H1 (cell line): ENCODE measurements at regions not wholly inside any gene's neighbourhood (a gene's known extent, or its start where the extent isn't known, plus 50 kb on each side); places are given as distances from the start of the nearest gene placed in this dataset.
A peak's percentile ranks its signal among the peaks of the same experiment; 100 is the strongest.

Experiments used
- CTCF ChIA-PET: fragments of 300-600 bp; sonication (Branson Sonifier 250); formaldehyde crosslinking; loops from one replicate; lab custom pipeline; 2021; ENCODE audit not compliant: partially characterized antibody; lab: Charles Lee
- POLR2A ChIA-PET: fragments of 300-600 bp; sonication (Branson Sonifier 250); formaldehyde crosslinking; loops from one replicate; lab custom pipeline; 2021; ENCODE audit warnings: inconsistent platforms; ENCODE audit not compliant: partially characterized antibody; lab: Charles Lee
- DNase-seq, 2 experiments: peaks; one replicate each; pipeline versions ENCODE4 v3.0.0 to v3.0.0-alpha.2; 2010 to 2022; ENCODE audit warnings: low spot score in 2 of 2, low read depth in 1 of 2, mixed read lengths in 1 of 2
- FAIRE-seq: peaks from 2 replicates; lab custom pipeline; 2011; peaks lifted over from hg19 to GRCh38; lab: Jason Lieb, UNC
- H2AFZ ChIP-seq: 2 replicates; pipeline ENCODE4 v1.8.1; 2012; ENCODE audit warnings: low read length, inconsistent platforms
- H2AK5ac ChIP-seq: 2 replicates; pipeline ENCODE4 v1.6.1; 2013; ENCODE audit warnings: low read depth, low read length
- H2BK120ac ChIP-seq: replicated peaks from 2 replicates; pipeline ENCODE3; 2013; ENCODE audit warnings: low read depth, low read length, inconsistent platforms
- H2BK12ac ChIP-seq: 2 replicates; pipeline ENCODE4 v1.6.1; 2013; ENCODE audit warnings: low read depth, low read length
- H2BK15ac ChIP-seq: 2 replicates; pipeline ENCODE4 v1.6.1; 2013; ENCODE audit warnings: low read length
- H2BK20ac ChIP-seq: 2 replicates; pipeline ENCODE4 v1.6.1; 2013; ENCODE audit warnings: low read length
- H2BK5ac ChIP-seq: 2 replicates; pipeline ENCODE4 v1.6.1; 2013; ENCODE audit warnings: low read depth, low read length
- H3K14ac ChIP-seq: 2 replicates; pipeline ENCODE4 v1.6.1; 2013; ENCODE audit warnings: inconsistent platforms; ENCODE audit not compliant: insufficient read length
- H3K18ac ChIP-seq: 2 replicates; pipeline ENCODE4 v1.6.1; 2013; ENCODE audit warnings: low read length; ENCODE audit errors: extremely low read depth
- H3K23ac ChIP-seq: 2 replicates; pipeline ENCODE4 v1.6.1; 2013; ENCODE audit warnings: inconsistent platforms; ENCODE audit not compliant: insufficient read length
- H3K23me2 ChIP-seq: 2 replicates; pipeline ENCODE4 v1.6.1; 2013; ENCODE audit warnings: low read depth, low read length
- H3K27ac ChIP-seq: 2 replicates; pipeline ENCODE4 v1.6.1; 2011; ENCODE audit warnings: low read depth, low read length, inconsistent platforms
- H3K27me3 ChIP-seq, 4 experiments: replicated peaks in 1 of 4; 1 replicate in 1 of 4; 2 replicates in 3 of 4; pipeline versions ENCODE4 v1.6.1 to v1.8.1; 2011 to 2013; ENCODE audit warnings: low read length in 3 of 4, mild to moderate bottlenecking in 3 of 4, inconsistent platforms in 2 of 4, mixed read lengths in 2 of 4, moderate library complexity in 1 of 4; ENCODE audit not compliant: control insufficient read depth in 3 of 4, insufficient read depth in 3 of 4; ENCODE audit errors: extremely low read depth in 1 of 4
- H3K36me3 ChIP-seq, 4 experiments: 2 replicates each; pipeline versions ENCODE4 v1.6.1 to v1.8.1; 2011 to 2013; ENCODE audit warnings: mild to moderate bottlenecking in 4 of 4, low read length in 3 of 4, moderate library complexity in 2 of 4, control low read depth in 1 of 4, inconsistent platforms in 1 of 4; ENCODE audit not compliant: insufficient read depth in 4 of 4, control insufficient read depth in 2 of 4
- H3K4ac ChIP-seq: replicated peaks from 2 replicates; pipeline ENCODE3; 2013; ENCODE audit warnings: low read length, low read depth, mixed read lengths, inconsistent platforms; ENCODE audit not compliant: insufficient read length
- H3K4me1 ChIP-seq, 4 experiments: replicated peaks in 1 of 4; 1 replicate in 1 of 4; 2 replicates in 3 of 4; pipeline versions ENCODE4 v1.6.1 to v1.8.1; 2011 to 2013; ENCODE audit warnings: low read length in 3 of 4, inconsistent platforms in 2 of 4, mixed read lengths in 1 of 4; ENCODE audit not compliant: insufficient read depth in 4 of 4, control insufficient read depth in 3 of 4
- H3K4me2 ChIP-seq, 2 experiments: 2 replicates each; pipeline versions ENCODE4 v1.6.1 to v1.8.1; 2011 to 2013; ENCODE audit warnings: low read depth in 2 of 2, low read length in 2 of 2, control low read depth in 1 of 2, inconsistent platforms in 1 of 2, mild to moderate bottlenecking in 1 of 2; ENCODE audit not compliant: insufficient read depth in 1 of 2
- H3K4me3 ChIP-seq, 4 experiments: fragments of 200-600, 300-600 bp in 1 of 4; sonication (generic), shearing (Covaris generic), sonication (Bioruptor Twin) in 1 of 4; 2 replicates each; pipeline versions ENCODE4 v1.5.1 to v1.8.1; 2011 to 2016; ENCODE audit warnings: low read length in 4 of 4, low read depth in 3 of 4, control low read depth in 2 of 4, inconsistent platforms in 2 of 4, mild to moderate bottlenecking in 2 of 4, mixed read lengths in 1 of 4, moderate library complexity in 1 of 4; ENCODE audit not compliant: insufficient read depth in 2 of 4; ENCODE audit errors: extremely low read depth in 1 of 4
- H3K56ac ChIP-seq: replicated peaks from 2 replicates; pipeline ENCODE3; 2013; ENCODE audit warnings: low read depth, mild to moderate bottlenecking, mixed read lengths, low read length, inconsistent platforms; ENCODE audit not compliant: insufficient read length
- H3K79me1 ChIP-seq: 2 replicates; pipeline ENCODE4 v1.6.1; 2013; ENCODE audit warnings: low read depth, low read length, control low read depth
- H3K79me2 ChIP-seq, 2 experiments: 2 replicates each; pipeline versions ENCODE4 v1.6.1 to v1.8.1; 2012 to 2013; ENCODE audit warnings: low read length in 2 of 2, mild to moderate bottlenecking in 2 of 2, inconsistent platforms in 1 of 2; ENCODE audit not compliant: insufficient read depth in 2 of 2, control insufficient read depth in 1 of 2
- H3K9ac ChIP-seq, 4 experiments: replicated peaks in 1 of 4; 1 replicate in 1 of 4; 2 replicates in 3 of 4; pipeline versions ENCODE4 v1.6.1 to v1.8.1; 2011 to 2013; ENCODE audit warnings: low read depth in 3 of 4, low read length in 3 of 4, control low read depth in 2 of 4, mild to moderate bottlenecking in 2 of 4, moderate library complexity in 2 of 4, inconsistent platforms in 1 of 4; ENCODE audit errors: extremely low read depth in 1 of 4
- H3K9me3 ChIP-seq, 2 experiments: 2 replicates each; pipeline versions ENCODE4 v1.6.1 to v1.8.1; 2012 to 2013; ENCODE audit warnings: mild to moderate bottlenecking in 2 of 2, moderate library complexity in 2 of 2, control low read depth in 1 of 2, inconsistent platforms in 1 of 2, low read depth in 1 of 2, low read length in 1 of 2, mixed read lengths in 1 of 2; ENCODE audit not compliant: insufficient read depth in 2 of 2
- H4K20me1 ChIP-seq, 2 experiments: replicated peaks in 1 of 2; 2 replicates each; pipeline versions ENCODE3 to v1.8.1; 2011 to 2013; ENCODE audit warnings: inconsistent platforms in 2 of 2, low read length in 2 of 2, mild to moderate bottlenecking in 1 of 2; ENCODE audit not compliant: insufficient read depth in 2 of 2, control insufficient read depth in 1 of 2
- H4K5ac ChIP-seq: 2 replicates; pipeline ENCODE4 v1.6.1; 2013; ENCODE audit warnings: low read length, low read depth, mixed read lengths, inconsistent platforms; ENCODE audit not compliant: insufficient read length
- H4K8ac ChIP-seq: 2 replicates; pipeline ENCODE4 v1.8.0; 2013; ENCODE audit warnings: mild to moderate bottlenecking, moderate library complexity, low read length, inconsistent platforms; ENCODE audit not compliant: insufficient read depth; ENCODE audit errors: extremely low read depth
- H4K91ac ChIP-seq: replicated peaks from 2 replicates; pipeline ENCODE3; 2013; ENCODE audit warnings: low read length, mixed read lengths, inconsistent platforms; ENCODE audit not compliant: insufficient read length
- ASH2L ChIP-seq: fragments of 200-600, 300-600 bp; sonication (generic); IDR thresholded peaks from one replicate; pipeline ENCODE4 v1.7.1; 2017; ENCODE audit warnings: low read length
- BACH1 ChIP-seq: IDR thresholded peaks from 2 replicates; pipeline ENCODE4 v1.6.1; 2012; ENCODE audit warnings: low read length, improper control_type of control experiment
- CBX8 ChIP-seq: fragments of 300-800, 300-1000 bp; sonication (generic); IDR thresholded peaks from 2 replicates; pipeline ENCODE4 v1.7.1; 2016; ENCODE audit warnings: low read depth, low read length, borderline replicate concordance
- CHD1 ChIP-seq: IDR thresholded peaks from 2 replicates; pipeline ENCODE4 v1.6.1; 2012; ENCODE audit warnings: low read depth, low read length, improper control_type of control experiment
- CHD2 ChIP-seq: IDR thresholded peaks from 2 replicates; pipeline ENCODE4 v1.6.1; 2012; ENCODE audit warnings: low read length, improper control_type of control experiment
- MAFK ChIP-seq: IDR thresholded peaks from 2 replicates; pipeline ENCODE4 v1.6.1; 2012; ENCODE audit warnings: low read depth, mild to moderate bottlenecking, improper control_type of control experiment, low read length
- POLR2A ChIP-seq, 2 experiments: IDR thresholded peaks; 1 replicate in 1 of 2; 2 replicates in 1 of 2; pipeline ENCODE4 v1.6.1; 2011; ENCODE audit warnings: low read depth in 2 of 2, low read length in 2 of 2, mild to moderate bottlenecking in 2 of 2; ENCODE audit errors: control extremely low read depth in 1 of 2
- RBBP5 ChIP-seq: IDR thresholded peaks from 2 replicates; pipeline ENCODE4 v1.7.1; 2012; ENCODE audit warnings: low read depth, mild to moderate bottlenecking, inconsistent platforms, low read length, moderate library complexity, borderline replicate concordance
- RNF2 ChIP-seq: fragments of 200-900, 300-1000 bp; sonication (generic); IDR thresholded peaks from 2 replicates; pipeline ENCODE4 v1.7.1; 2016; ENCODE audit warnings: borderline replicate concordance, low read depth, mild to moderate bottlenecking, antibody characterized with exemption, low read length; ENCODE audit not compliant: poor library complexity, severe bottlenecking; ENCODE audit errors: missing control alignments
- RXRA ChIP-seq: IDR thresholded peaks from 2 replicates; pipeline ENCODE4 v1.6.1; 2011; ENCODE audit warnings: low read depth, mild to moderate bottlenecking, low read length, moderate library complexity; ENCODE audit not compliant: insufficient read depth
- SIRT6 ChIP-seq: IDR thresholded peaks from one replicate; pipeline ENCODE4 v1.7.1; 2012; ENCODE audit warnings: low read length, inconsistent platforms
- SRF ChIP-seq: IDR thresholded peaks from 2 replicates; pipeline ENCODE4 v1.6.1; 2011; ENCODE audit warnings: mild to moderate bottlenecking, low read depth, low read length, moderate library complexity
- TBP ChIP-seq: IDR thresholded peaks from 2 replicates; pipeline ENCODE4 v1.6.1; 2011; ENCODE audit warnings: low read depth, low read length, improper control_type of control experiment
- TCF12 ChIP-seq: IDR thresholded peaks from 2 replicates; pipeline ENCODE4 v1.6.1; 2011; ENCODE audit warnings: low read depth, mild to moderate bottlenecking, low read length
- TEAD4 ChIP-seq: IDR thresholded peaks from 2 replicates; pipeline ENCODE4 v1.6.1; 2012; ENCODE audit warnings: low read depth, low read length, inconsistent platforms, mixed read lengths
- ZNF274 ChIP-seq: IDR thresholded peaks from 2 replicates; pipeline ENCODE4 v1.7.0; 2012; ENCODE audit warnings: low read length, borderline replicate concordance; ENCODE audit errors: extremely low read depth
- WGBS, 2 experiments: shearing (Covaris generic) in 1 of 2; methylation state at CpG; one replicate each; pipeline versions ENCODE4 v1.1.6 to v1.1.7; 2013 to 2015; ENCODE audit warnings: low lambda C conversion rate in 2 of 2, mixed read lengths in 2 of 2, inconsistent platforms in 1 of 2, low coverage in 1 of 2, missing lambda C conversion rate in 1 of 2; ENCODE audit not compliant: insufficient replicate concordance in 2 of 2, insufficient coverage in 1 of 2, insufficient read length in 1 of 2; ENCODE audit errors: extremely low coverage in 1 of 2, missing lambda C conversion rate in 1 of 2; 5-methylcytosine and 5-hydroxymethylcytosine counted together

- no peak overlapping the region for H2BK5ac ChIP-seq
- H3K36me3 ChIP-seq = no peaks in the 10 kb centered on the region
- no peak overlapping the region for H3K4me2 ChIP-seq
- CTCF ChIA-PET = interaction anchor here (0.6 kb wide), 1 partner anchor 29 kb away, joined by 4 read pairs; no protein-coding TSS in a partner anchor
- H3K4me1 ChIP-seq = no peaks in the 10 kb centered on the region
- H3K23me2 ChIP-seq = no peaks in the 10 kb centered on the region
- FAIRE-seq (no peak), DNase-seq (no peak)
- 0 out of 2 replicates have a peak overlapping the region, but pooled peaks have one; percentile 39 for H2AFZ ChIP-seq
- no peaks in the 10 kb centered on the region for H3K27me3 ChIP-seq
- H4K8ac ChIP-seq = no peak overlapping the region
- H3K23ac ChIP-seq = no peak overlapping the region
- no peak overlapping the region for H3K14ac ChIP-seq
- no peak overlapping the region for H2BK120ac ChIP-seq
- no peak overlapping the region for H2BK20ac ChIP-seq
- H3K56ac ChIP-seq = no peak overlapping the region
- H4K5ac ChIP-seq = no peak overlapping the region
- 94% methylated on average over 2 of the region's 2 CpGs; no CpG with 5 or more reads in 1 of the 2 experiments for WGBS, 2 experiments
- no peaks in the 10 kb centered on the region for H3K79me1 ChIP-seq
- POLR2A ChIA-PET = no interaction called here
- no peak overlapping the region for H2BK12ac ChIP-seq
- no peak overlapping the region for H4K91ac ChIP-seq
- H3K9me3 ChIP-seq = no peaks in the 10 kb centered on the region
- H3K9ac ChIP-seq = no peak overlapping the region
- H4K20me1 ChIP-seq = no peaks in the 10 kb centered on the region
- H3K4me3 ChIP-seq = no peak overlapping the region
- no peak overlapping the region for H2BK15ac ChIP-seq
- H3K18ac ChIP-seq = no peak overlapping the region
- H3K4ac ChIP-seq = no peak overlapping the region
- no peak overlapping the region for H3K27ac ChIP-seq
- H3K79me2 ChIP-seq = no peaks in the 10 kb centered on the region
- no peak overlapping the region for H2AK5ac ChIP-seq
- TF ChIP-seq SRF (no peak), TCF12 (no peak), CHD1 (no peak), TEAD4 (no peak), CBX8 (no peak), RXRA (no peak), SIRT6 (no peak), TBP (no peak), RBBP5 (no peak), ASH2L (no peak), ZNF274 (no peak), CHD2 (no peak), MAFK (no peak), RNF2 (no peak), BACH1 (no peak), POLR2A (IDR thresholded peaks at IDR 0.05; ENCODE audit: control extremely low read depth in 1 of 2, low read depth in 2 of 2, low read length in 2 of 2) (no peak)
Observed at GRCh38 chr3:182519569-182519968, 273.7 kb upstream of the ATP11B start.
